RKO (cell line): ENCODE measurements at regions not wholly inside any gene's neighbourhood (a gene's known extent, or its start where the extent isn't known, plus 50 kb on each side); places are given as distances from the start of the nearest gene placed in this dataset.
"Not testable (repeated sequence)": the region's sequence is repeated elsewhere in the genome, so short reads cannot be mapped to it uniquely, and the experiment has no call there.

Experiments used
- DNase-seq: peaks from one replicate; pipeline ENCODE4 v3.0.0-alpha.2; 2016; ENCODE audit warnings: low spot score

DNA sequence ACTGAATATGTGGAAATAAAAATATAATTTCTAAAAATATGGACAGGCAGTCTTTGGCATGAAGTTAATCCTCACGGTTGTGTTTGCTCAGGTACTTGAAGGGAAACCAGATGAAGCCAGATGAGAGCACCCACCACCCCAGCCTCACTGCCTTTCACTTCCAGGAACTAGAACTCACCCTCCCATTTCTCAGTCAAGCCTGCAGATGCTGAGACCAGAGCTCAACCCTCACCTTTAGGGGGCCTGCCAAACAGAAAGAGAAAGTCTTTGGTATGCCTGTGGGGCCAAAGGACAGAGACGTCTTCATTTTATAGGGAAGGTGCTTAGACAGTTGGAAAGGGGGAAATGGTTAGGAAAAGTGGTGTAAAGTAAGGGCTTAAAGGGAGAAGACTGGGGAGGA, 252.8 kb upstream of the PLET1 start:
- DNase-seq, result no peak

- no peak for DNase-seq
These were observed 253.5 kb upstream of the PLET1 start for GRCh38 chr11:112514011-112514740.

- no peak for DNase-seq
These were observed 255.6 kb upstream of the PLET1 start for GRCh38 chr11:112516261-112516660.

- no peak for DNase-seq
These were observed 256.1 kb upstream of the PLET1 start for GRCh38 chr11:112516755-112517154.

DNA sequence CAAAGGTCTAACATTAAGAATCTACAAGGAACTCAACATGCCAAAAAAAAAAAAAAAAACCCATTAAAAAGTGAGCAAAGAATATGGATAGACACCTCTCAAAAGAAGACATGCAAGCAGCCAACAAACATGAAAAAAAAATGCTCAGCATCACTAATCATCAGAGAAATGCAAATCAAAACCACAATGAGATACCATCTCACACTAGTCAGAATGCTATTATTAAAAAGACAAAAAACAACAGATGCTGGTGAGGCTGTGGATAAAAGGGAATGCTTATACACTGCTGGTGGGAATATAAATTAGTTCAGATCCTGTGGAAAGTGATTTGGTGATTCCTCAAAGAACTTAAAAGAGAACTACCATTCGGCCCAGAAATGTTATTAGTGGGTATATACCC, 257.7 kb upstream of the PLET1 start:
- DNase-seq, result no peak

DNA sequence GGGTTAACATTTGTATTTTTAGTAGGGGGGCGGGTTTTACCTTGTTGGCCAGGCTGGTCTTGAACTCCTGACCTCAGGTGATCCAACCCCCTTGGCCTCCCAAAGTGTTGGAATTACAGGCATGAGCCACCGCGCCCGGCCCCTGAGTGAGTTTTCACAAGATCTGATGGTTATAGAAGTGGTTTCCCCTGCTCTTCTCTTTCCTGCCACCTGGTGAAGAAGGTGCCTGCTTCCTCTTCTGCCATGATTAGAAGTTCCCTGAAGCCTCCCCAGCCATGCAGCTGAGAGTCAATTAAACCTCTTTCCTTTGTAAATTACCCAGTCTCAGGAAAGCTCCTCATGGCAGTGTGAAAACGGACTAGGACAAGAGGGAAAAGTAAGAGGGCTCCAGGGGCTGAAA, 259.1 kb upstream of the PLET1 start:
- DNase-seq, result no peak

GRCh38 chr11:112520354-112520753, 259.7 kb upstream of the PLET1 start:
- no peak for DNase-seq

- DNase-seq, result no peak
These were observed 261.9 kb upstream of the PLET1 start for GRCh38 chr11:112522536-112522935.

- DNase-seq, result no peak
These were observed 262.4 kb upstream of the PLET1 start for GRCh38 chr11:112523031-112523430.

DNA sequence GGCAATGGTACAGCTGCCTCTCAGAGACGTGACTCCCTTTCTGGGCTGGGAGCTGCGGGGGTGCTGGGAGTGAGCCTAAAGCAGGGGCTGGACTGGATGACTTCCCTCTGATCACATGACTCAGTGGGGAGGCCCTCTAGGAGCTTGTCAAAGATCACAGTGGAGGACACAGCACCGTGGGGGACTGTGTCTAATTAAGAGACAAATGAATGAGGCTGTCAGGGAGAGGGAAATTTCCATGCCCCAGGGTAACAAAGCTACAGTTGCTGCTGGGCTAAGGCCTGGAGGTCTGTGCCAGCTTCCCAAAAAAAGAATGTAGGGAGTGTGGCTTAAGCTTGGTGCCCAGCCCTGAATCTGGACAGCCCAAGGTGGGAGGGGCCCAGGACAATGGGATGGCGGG, 262.8 kb upstream of the PLET1 start:
- DNase-seq, result no peak

DNA sequence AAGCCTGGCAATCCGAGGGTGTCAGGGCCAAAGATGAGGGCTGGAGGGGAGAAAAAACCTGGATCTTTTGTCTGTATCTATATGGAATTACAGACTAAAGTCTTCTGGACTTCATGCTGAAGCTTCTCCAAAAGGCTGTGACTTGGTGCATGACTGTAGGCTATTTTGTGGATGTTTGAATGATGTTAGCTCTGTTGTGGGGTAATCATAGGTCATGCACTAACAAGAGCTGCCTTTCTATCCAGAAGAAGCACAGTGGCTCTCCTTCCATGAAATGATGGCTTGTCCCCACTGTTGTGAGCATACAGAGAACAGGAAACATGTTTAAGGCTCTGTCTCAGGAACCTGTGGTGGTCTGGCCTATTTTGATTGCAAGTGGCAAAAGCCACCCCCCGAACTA, 263.3 kb upstream of the PLET1 start:
- DNase-seq, result no peak

- no peak for DNase-seq
These were observed 264.1 kb upstream of the PLET1 start for GRCh38 chr11:112524798-112525197.

DNA sequence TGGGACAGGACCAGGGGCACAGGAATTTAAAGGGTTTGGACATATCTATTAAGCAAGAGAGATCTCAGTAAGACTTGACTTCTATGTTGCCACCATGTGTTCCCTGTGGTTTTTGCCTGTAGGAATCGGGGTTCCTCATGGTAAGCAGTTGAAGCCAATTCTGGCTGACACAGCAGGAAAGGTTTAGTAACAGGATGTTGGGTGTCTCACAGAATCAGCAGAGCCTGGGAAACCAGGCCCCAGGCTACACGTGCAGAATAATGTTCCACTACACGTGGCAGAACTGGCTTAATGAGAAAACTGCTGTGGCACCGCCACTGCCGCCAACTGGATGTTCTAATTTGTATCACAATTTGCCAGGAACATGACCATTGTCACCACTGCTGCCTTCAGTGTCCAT, 264.6 kb upstream of the PLET1 start:
- DNase-seq, result peak; percentile 4

- DNase-seq, result no peak
These were observed 265.4 kb upstream of the PLET1 start for GRCh38 chr11:112525844-112526590.

- DNase-seq, result no peak
These were observed 266.2 kb upstream of the PLET1 start for GRCh38 chr11:112526699-112527416.

GRCh38 chr11:112529071-112529470, 268.4 kb upstream of the PLET1 start:
- DNase-seq, result no peak

DNA sequence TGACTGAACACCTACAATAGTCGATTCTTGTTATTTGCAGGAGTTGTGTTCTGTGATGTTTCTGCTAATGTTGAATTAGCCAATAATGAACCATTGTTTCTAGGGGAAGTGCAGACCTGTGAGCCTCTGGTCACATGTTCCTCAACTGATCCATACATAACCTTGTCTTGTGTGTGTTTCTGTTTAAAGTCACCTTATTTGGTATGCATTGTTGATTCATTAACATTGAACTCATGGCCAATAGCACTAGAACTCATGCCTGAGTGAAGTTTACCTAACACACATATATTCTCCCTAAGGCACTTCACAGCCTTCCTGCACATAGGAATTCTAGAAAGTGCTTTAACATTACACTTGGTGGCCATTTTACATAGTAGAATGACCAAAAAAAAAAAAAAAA, 271.8 kb upstream of the PLET1 start:
- DNase-seq, result no peak

DNA sequence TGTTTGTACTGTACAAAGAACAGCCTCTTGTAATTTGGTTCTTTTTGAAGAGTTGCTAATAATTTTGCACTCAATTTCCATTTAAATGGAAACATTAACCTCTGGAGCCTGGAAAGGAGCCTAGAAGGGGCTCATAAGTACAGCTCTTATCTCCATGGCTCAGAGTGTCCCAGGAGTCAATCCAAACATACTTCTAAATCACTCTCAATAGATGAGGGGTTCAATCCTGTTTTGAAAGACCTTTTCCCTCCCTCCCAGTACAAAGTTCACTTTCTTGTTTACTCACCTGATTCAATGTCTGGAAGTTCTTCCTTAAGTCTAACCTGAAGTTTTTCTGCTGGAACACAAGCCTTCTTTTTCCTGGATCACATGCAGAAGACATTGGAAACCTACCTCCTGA, 273.0 kb upstream of the PLET1 start:
- no peak for DNase-seq

GRCh38 chr11:112534208-112534607, 273.5 kb upstream of the PLET1 start:
- no peak for DNase-seq

DNA sequence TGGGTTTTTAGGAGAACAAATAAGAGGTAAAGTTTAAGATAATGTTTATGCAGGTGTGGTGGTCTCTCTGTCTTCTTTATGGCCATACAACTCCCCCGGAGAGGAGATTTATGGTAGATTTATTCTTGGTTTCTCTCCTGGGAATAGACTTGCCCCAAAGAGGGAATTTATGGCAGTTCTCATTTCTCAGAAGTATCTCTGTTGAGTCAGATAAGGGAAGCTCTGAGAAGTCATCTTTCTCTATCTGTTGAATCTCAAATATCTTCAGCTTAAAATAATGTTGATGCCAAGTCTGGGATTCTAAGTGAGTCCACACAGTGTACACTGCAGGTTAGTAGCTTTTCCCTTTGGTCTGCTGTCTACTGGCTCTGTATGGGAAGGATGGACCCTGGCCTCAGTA, 276.4 kb upstream of the PLET1 start:
- DNase-seq, result no peak

DNA sequence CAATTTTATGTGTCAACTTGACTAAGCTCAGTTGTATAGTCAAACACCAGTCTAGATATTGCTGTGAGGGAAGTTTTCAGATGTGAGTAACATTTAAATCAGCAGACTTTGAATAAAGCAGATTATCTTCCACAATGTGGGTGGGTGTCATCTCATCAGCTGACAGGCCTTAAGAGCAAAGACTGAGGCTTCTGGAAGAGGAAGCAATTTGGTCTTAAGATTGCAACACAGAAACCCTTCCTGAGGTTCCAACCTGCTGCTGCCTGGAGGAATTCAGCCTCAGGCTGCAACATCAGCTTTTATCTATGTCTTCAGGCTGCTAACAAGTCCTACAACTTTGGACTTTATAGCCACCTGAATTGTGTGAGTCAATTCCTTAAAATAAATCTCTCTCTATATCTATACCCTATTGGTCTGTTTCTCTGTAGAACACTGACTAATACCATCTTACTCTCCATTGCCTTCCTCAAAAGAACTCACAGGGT, 277.2 kb upstream of the PLET1 start:
- DNase-seq, result no peak

DNA sequence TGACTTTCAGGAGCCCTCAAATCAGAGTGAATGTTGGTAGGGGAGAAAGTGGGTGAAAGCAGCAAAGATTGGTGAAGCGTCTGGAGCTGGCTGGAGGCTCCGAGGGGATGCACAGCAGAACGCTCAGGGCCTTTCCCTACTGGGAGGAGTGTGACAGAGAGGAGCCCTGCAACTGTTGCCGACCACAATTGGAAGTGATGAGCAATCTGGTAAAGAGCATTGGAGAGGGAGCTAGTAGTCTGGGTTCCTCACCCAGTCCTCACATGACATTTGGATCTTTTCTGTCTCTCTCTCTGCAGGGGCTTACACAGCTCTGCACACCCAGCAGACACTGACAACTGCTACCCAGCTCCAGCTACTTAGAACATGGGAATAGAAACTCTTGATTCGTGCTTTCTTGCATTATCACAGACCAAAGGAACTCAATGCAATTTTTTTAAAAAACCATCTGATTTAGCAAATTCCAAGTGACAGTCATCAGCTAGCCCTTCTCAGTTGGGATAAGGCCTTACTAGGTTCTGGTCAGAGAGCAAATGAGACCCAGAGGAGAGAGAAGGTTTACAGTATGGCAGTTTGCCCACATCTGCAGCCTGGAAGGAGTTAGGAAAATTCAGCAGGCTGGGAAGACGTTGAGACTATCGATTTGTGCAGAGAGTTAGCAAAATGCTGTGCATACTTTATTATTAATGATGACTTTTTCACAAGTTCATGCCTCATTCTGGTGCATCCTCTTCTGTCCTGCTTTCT, 278.0 kb upstream of the PLET1 start:
- DNase-seq, result no peak

DNA sequence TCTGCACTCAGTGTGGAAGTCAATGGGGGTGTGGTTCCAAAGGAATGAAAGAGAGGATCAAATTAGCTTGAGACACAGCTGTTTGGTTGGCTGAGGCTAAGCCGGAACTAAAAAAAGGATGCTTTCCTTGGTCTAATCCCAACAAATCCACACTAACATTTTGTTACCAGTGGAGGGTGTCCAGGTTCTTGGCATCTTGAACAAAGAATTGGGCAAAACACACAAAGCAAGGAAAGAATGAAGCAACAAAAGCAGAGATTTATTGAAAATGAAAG, 278.6 kb upstream of the PLET1 start:
- DNase-seq, result not testable (repeated sequence)
